ENCODE measurements at regions not wholly inside any gene's neighbourhood (a gene's known extent, or its start where the extent isn't known, plus 50 kb on each side); places are given as distances from the start of the nearest gene placed in this dataset.

DNA sequence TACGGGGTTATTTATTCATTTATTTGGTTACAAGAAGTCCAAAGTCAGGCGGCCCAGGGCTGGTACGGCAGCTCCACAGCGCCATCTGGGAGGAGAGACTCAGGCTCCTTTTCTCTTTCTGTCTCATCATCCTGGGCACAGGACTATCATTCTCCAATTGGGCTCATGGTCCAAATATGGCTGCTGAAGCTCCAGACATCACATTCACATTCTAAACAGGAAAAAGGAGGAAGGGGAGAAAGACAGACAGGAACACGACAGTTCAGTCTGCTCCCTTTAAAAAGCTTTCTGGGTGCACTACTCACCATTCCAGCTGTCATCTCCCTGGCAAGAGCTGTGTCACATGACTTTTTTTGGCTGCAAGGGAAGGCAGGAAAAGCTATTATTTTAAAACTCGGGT lies 74.4 kb upstream of the PDZD8 start:
- Histone ChIP-seq H3K36me3 (ENCODE audit: control insufficient read depth in 2 of 2, insufficient read depth in 1 of 2, low read length in 2 of 2) (no peaks in the 10 kb centered on the region), H3K4me3 (ENCODE audit: low read depth, low read length) (no peak overlapping the region), H3K9me3 (ENCODE audit: control insufficient read depth, insufficient read depth, low read depth, low read length) (no peaks in the 10 kb centered on the region), H3K27ac (ENCODE audit: extremely low read depth, low read depth, low read length) (no peak overlapping the region), H3K4me1 (ENCODE audit: control insufficient read depth, insufficient read depth, low read length) (no peaks in the 10 kb centered on the region; the same call in 1 of the 2 replicates)
- TF ChIP-seq, protein P1, sequence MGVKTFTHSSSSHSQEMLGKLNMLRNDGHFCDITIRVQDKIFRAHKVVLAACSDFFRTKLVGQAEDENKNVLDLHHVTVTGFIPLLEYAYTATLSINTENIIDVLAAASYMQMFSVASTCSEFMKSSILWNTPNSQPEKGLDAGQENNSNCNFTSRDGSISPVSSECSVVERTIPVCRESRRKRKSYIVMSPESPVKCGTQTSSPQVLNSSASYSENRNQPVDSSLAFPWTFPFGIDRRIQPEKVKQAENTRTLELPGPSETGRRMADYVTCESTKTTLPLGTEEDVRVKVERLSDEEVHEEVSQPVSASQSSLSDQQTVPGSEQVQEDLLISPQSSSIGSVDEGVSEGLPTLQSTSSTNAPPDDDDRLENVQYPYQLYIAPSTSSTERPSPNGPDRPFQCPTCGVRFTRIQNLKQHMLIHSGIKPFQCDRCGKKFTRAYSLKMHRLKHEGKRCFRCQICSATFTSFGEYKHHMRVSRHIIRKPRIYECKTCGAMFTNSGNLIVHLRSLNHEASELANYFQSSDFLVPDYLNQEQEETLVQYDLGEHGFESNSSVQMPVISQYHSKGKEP (tag by site-specific recombination; IDR thresholded peaks at IDR 0.05), result no peak
- TF ChIP-seq SETDB1 (IDR thresholded peaks at IDR 0.05; ENCODE audit: insufficient read length, low read length) (peak; percentile 49), SP3 (tag by site-specific recombination; IDR thresholded peaks at IDR 0.05) (no peak), ZNF677 (tag by site-specific recombination; IDR thresholded peaks at IDR 0.05) (no peak)
- TF ChIP-seq, protein P2, sequence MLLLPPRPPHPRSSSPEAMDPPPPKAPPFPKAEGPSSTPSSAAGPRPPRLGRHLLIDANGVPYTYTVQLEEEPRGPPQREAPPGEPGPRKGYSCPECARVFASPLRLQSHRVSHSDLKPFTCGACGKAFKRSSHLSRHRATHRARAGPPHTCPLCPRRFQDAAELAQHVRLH (tag by site-specific recombination; IDR thresholded peaks at IDR 0.05), result 0 out of 2 replicates have a peak, but pooled peaks have one; percentile 25
- TF ChIP-seq, protein P3, sequence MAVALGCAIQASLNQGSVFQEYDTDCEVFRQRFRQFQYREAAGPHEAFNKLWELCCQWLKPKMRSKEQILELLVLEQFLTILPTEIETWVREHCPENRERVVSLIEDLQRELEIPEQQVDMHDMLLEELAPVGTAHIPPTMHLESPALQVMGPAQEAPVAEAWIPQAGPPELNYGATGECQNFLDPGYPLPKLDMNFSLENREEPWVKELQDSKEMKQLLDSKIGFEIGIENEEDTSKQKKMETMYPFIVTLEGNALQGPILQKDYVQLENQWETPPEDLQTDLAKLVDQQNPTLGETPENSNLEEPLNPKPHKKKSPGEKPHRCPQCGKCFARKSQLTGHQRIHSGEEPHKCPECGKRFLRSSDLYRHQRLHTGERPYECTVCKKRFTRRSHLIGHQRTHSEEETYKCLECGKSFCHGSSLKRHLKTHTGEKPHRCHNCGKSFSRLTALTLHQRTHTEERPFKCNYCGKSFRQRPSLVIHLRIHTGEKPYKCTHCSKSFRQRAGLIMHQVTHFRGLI (tag by site-specific recombination; IDR thresholded peaks at IDR 0.05), result no peak
- TF ChIP-seq, protein P4, sequence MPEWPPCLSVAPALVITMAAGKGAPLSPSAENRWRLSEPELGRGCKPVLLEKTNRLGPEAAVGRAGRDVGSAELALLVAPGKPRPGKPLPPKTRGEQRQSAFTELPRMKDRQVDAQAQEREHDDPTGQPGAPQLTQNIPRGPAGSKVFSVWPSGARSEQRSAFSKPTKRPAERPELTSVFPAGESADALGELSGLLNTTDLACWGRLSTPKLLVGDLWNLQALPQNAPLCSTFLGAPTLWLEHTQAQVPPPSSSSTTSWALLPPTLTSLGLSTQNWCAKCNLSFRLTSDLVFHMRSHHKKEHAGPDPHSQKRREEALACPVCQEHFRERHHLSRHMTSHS (tag by site-specific recombination; IDR thresholded peaks at IDR 0.05), result no peak
- TF ChIP-seq, protein P5, sequence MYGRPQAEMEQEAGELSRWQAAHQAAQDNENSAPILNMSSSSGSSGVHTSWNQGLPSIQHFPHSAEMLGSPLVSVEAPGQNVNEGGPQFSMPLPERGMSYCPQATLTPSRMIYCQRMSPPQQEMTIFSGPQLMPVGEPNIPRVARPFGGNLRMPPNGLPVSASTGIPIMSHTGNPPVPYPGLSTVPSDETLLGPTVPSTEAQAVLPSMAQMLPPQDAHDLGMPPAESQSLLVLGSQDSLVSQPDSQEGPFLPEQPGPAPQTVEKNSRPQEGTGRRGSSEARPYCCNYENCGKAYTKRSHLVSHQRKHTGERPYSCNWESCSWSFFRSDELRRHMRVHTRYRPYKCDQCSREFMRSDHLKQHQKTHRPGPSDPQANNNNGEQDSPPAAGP (tag by site-specific recombination; IDR thresholded peaks at IDR 0.05), result no peak
- TF ChIP-seq, protein P6, sequence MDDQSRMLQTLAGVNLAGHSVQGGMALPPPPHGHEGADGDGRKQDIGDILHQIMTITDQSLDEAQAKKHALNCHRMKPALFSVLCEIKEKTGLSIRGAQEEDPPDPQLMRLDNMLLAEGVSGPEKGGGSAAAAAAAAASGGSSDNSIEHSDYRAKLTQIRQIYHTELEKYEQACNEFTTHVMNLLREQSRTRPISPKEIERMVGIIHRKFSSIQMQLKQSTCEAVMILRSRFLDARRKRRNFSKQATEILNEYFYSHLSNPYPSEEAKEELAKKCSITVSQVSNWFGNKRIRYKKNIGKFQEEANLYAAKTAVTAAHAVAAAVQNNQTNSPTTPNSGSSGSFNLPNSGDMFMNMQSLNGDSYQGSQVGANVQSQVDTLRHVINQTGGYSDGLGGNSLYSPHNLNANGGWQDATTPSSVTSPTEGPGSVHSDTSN (CRISPR knock-in tag; IDR thresholded peaks at IDR 0.05), result no peak
- ChIA-PET CTCF (interaction anchor here (0.6 to 1.4 kb wide), 8 partner anchors 8 to 589 kb away, joined by 3 to 4 read pairs (median 3); no protein-coding TSS in a partner anchor), POLR2A (no interaction called here)

DNA sequence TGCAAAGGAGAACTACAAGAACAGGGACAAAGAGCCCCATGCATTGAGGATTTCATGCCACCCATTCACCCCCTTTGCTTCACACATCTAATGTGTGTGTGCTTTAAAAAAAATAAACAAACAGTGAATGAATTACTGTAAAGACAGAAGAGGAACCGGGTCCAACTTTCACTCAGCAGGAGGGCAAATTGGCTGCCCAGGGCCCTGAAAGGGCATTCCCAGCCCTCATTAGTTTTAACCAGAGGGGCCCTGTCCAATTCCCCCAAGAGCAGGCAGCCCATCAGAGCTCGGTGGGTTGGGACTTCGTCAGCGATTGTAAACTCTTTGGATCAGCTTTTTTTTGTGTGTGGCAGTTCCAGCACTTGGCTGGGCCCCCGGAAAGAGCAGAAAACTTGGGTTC lies 73.6 kb upstream of the PDZD8 start:
- POLR2A ChIA-PET, result no interaction called here
- no peaks in the 10 kb centered on the region for H3K36me3 ChIP-seq (ENCODE audit: control insufficient read depth in 2 of 2, insufficient read depth in 1 of 2, low read length in 2 of 2)
- H3K27ac ChIP-seq (ENCODE audit: extremely low read depth, low read depth, low read length), result no peak overlapping the region; the same call in 1 of the 2 replicates
- TF ChIP-seq ZBTB8A (tag by site-specific recombination; IDR thresholded peaks at IDR 0.05) (peak; percentile 28; the same call in 1 of the 2 replicates), ZNF530 (tag by site-specific recombination; IDR thresholded peaks at IDR 0.05; ENCODE audit: low read depth) (no peak), SALL2 (tag by site-specific recombination; IDR thresholded peaks at IDR 0.05; ENCODE audit: borderline replicate concordance) (no peak), TCF7L2 (IDR thresholded peaks at IDR 0.05; ENCODE audit: borderline replicate concordance, low read depth, low read length) (no peak), ZNF600 (tag by site-specific recombination; IDR thresholded peaks at IDR 0.05) (no peak), GLIS1 (tag by site-specific recombination; IDR thresholded peaks at IDR 0.05) (peak; percentile 13; the same call in 1 of the 2 replicates), ZNF701 (tag by site-specific recombination; IDR thresholded peaks at IDR 0.05) (no peak), ZXDB (tag by site-specific recombination; IDR thresholded peaks at IDR 0.05) (no peak), ZNF10 (tag by site-specific recombination; IDR thresholded peaks at IDR 0.05) (no peak), ZNF341 (tag by site-specific recombination; IDR thresholded peaks at IDR 0.05; ENCODE audit: low read depth) (peak; percentile 72), ZNF76 (tag by site-specific recombination; IDR thresholded peaks at IDR 0.05; ENCODE audit: borderline replicate concordance, low read depth) (no peak), ZNF830 (tag by site-specific recombination; IDR thresholded peaks at IDR 0.05; ENCODE audit: low read depth) (no peak), ZNF529 (tag by site-specific recombination; IDR thresholded peaks at IDR 0.05; ENCODE audit: insufficient replicate concordance) (no peak), ZNF24 (tag by site-specific recombination; IDR thresholded peaks at IDR 0.05) (no peak)
- TF ChIP-seq, protein P7, sequence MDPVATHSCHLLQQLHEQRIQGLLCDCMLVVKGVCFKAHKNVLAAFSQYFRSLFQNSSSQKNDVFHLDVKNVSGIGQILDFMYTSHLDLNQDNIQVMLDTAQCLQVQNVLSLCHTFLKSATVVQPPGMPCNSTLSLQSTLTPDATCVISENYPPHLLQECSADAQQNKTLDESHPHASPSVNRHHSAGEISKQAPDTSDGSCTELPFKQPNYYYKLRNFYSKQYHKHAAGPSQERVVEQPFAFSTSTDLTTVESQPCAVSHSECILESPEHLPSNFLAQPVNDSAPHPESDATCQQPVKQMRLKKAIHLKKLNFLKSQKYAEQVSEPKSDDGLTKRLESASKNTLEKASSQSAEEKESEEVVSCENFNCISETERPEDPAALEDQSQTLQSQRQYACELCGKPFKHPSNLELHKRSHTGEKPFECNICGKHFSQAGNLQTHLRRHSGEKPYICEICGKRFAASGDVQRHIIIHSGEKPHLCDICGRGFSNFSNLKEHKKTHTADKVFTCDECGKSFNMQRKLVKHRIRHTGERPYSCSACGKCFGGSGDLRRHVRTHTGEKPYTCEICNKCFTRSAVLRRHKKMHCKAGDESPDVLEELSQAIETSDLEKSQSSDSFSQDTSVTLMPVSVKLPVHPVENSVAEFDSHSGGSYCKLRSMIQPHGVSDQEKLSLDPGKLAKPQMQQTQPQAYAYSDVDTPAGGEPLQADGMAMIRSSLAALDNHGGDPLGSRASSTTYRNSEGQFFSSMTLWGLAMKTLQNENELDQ (tag by site-specific recombination; IDR thresholded peaks at IDR 0.05; ENCODE audit: low read depth), result no peak
- H3K4me3 ChIP-seq (ENCODE audit: low read depth, low read length), result no peak overlapping the region
- H3K9me3 ChIP-seq (ENCODE audit: control insufficient read depth, insufficient read depth, low read depth, low read length), result no peaks in the 10 kb centered on the region
- CTCF ChIA-PET, result interaction anchor here (0.7 to 1.4 kb wide), 4 partner anchors 9 to 260 kb away, joined by 3 to 4 read pairs (median 3); no protein-coding TSS in a partner anchor
- no peaks in the 10 kb centered on the region; the same call in 1 of the 2 replicates for H3K4me1 ChIP-seq (ENCODE audit: control insufficient read depth, insufficient read depth, low read length)

Measured in HEK293 (cell line).